SK-N-SH treated with all-trans-retinoic acid at 6 μM for 48 hours (cell line): ENCODE measurements at regions not wholly inside any gene's neighbourhood (a gene's known extent, or its start where the extent isn't known, plus 50 kb on each side); places are given as distances from the start of the nearest gene placed in this dataset.

Source experiments
- ATAC-seq: fragments of 200-7000 bp; cut with Tn5 transposase; 3 replicates; pipeline ENCODE4 v1.9.1; 2020; ENCODE audit warnings: mild to moderate bottlenecking, moderate library complexity
- ARNTL ChIP-seq: fragments of 450-650 bp; formaldehyde crosslinking; IDR thresholded peaks from 2 replicates; pipeline ENCODE4 v1.5.0; 2020; ENCODE audit warnings: low read depth, mild to moderate bottlenecking, moderate library complexity, borderline replicate concordance
- BACH2 ChIP-seq: fragments of 250-450 bp; sonication (Bioruptor Pico); IDR thresholded peaks from 2 replicates; pipeline ENCODE4 v1.9.0; 2021; ENCODE audit warnings: mild to moderate bottlenecking, borderline replicate concordance
- CREB5 ChIP-seq: fragments of 250-450 bp; sonication (Bioruptor Pico); IDR thresholded peaks from 2 replicates; pipeline ENCODE4 v1.5.1; 2020; ENCODE audit warnings: low read depth, mild to moderate bottlenecking, moderate library complexity
- CSDC2 ChIP-seq: fragments of 250-450 bp; sonication (Bioruptor Pico); IDR thresholded peaks from 2 replicates; pipeline ENCODE4 v1.5.0; 2020; ENCODE audit warnings: mild to moderate bottlenecking, moderate library complexity
- CSRNP3 ChIP-seq: fragments of 250-450 bp; sonication (Bioruptor Pico); IDR thresholded peaks from 2 replicates; pipeline ENCODE4 v1.5.1; 2021; ENCODE audit warnings: mild to moderate bottlenecking, moderate library complexity
- ESRRG ChIP-seq: fragments of 250-450 bp; sonication (Bioruptor Pico); IDR thresholded peaks from 2 replicates; pipeline ENCODE4 v1.6.1; 2021; ENCODE audit warnings: mild to moderate bottlenecking
- GLIS3 ChIP-seq: fragments of 250-450 bp; sonication (Bioruptor Pico); IDR thresholded peaks from 2 replicates; pipeline ENCODE4 v1.5.0; 2020; ENCODE audit warnings: mild to moderate bottlenecking, moderate library complexity
- ISL1 ChIP-seq: fragments of 250-450 bp; sonication (Bioruptor Pico); IDR thresholded peaks from 2 replicates; pipeline ENCODE4 v2.1.2; 2022; ENCODE audit warnings: mild to moderate bottlenecking, moderate library complexity
- OSR1 ChIP-seq: fragments of 250-450 bp; sonication (Bioruptor Pico); IDR thresholded peaks from 2 replicates; pipeline ENCODE4 v1.8.0; 2022; ENCODE audit warnings: moderate library complexity, mild to moderate bottlenecking, inconsistent platforms
- POU6F1 ChIP-seq: fragments of 250-450 bp; sonication (Bioruptor Pico); IDR thresholded peaks from 2 replicates; pipeline ENCODE4 v1.8.0; 2021; ENCODE audit warnings: low read depth, mild to moderate bottlenecking, moderate library complexity, borderline replicate concordance
- PPARA ChIP-seq: fragments of 250-450 bp; sonication (Bioruptor Pico); IDR thresholded peaks from 2 replicates; pipeline ENCODE4 v1.5.0; 2020; ENCODE audit warnings: mild to moderate bottlenecking, borderline replicate concordance
- RARB ChIP-seq: fragments of 250-450 bp; sonication (Bioruptor Pico); IDR thresholded peaks from 2 replicates; pipeline ENCODE4 v1.8.0; 2021; ENCODE audit warnings: mild to moderate bottlenecking, moderate library complexity
- SNAI2 ChIP-seq: fragments of 250-450 bp; sonication (Bioruptor Pico); IDR thresholded peaks from 2 replicates; pipeline ENCODE4 v1.5.0; 2020; ENCODE audit warnings: mild to moderate bottlenecking, moderate library complexity
- TCF4 ChIP-seq: fragments of 250-450 bp; sonication (Bioruptor Pico); IDR thresholded peaks from 2 replicates; pipeline ENCODE4 v1.8.0; 2021; ENCODE audit warnings: mild to moderate bottlenecking, moderate library complexity, borderline replicate concordance
- TOX ChIP-seq: fragments of 250-450 bp; sonication (Bioruptor Pico); IDR thresholded peaks from 2 replicates; pipeline ENCODE4 v1.8.0; 2021; ENCODE audit warnings: mild to moderate bottlenecking, moderate library complexity, borderline replicate concordance
- TSHZ2 ChIP-seq: fragments of 250-450 bp; sonication (Bioruptor Pico); IDR thresholded peaks from 2 replicates; pipeline ENCODE4 v1.5.0; 2020; ENCODE audit warnings: mild to moderate bottlenecking, moderate library complexity
- ZC3H10 ChIP-seq: fragments of 250-450 bp; sonication (Bioruptor Pico); IDR thresholded peaks from 2 replicates; pipeline ENCODE4 v1.5.1; 2021; ENCODE audit warnings: mild to moderate bottlenecking, moderate library complexity
- ZFP3 ChIP-seq: fragments of 250-450 bp; sonication (Bioruptor Pico); IDR thresholded peaks from 2 replicates; pipeline ENCODE4 v1.5.0; 2020; ENCODE audit warnings: mild to moderate bottlenecking, moderate library complexity
- ZFP30 ChIP-seq: fragments of 450-650 bp; formaldehyde crosslinking; IDR thresholded peaks from 2 replicates; pipeline ENCODE4 v1.5.0; 2022; ENCODE audit warnings: mild to moderate bottlenecking, moderate library complexity
- ZNF565 ChIP-seq: fragments of 450-650 bp; formaldehyde crosslinking; conservative IDR thresholded peaks from 2 replicates; pipeline ENCODE4 v1.5.0; 2020; ENCODE audit warnings: low read depth, mild to moderate bottlenecking, moderate library complexity
- ZNF70 ChIP-seq: fragments of 450-650 bp; formaldehyde crosslinking; IDR thresholded peaks from 2 replicates; pipeline ENCODE4 v1.5.0; 2020; ENCODE audit warnings: mild to moderate bottlenecking, moderate library complexity
- ZNF8 ChIP-seq: fragments of 450-650 bp; formaldehyde crosslinking; IDR thresholded peaks from 2 replicates; pipeline ENCODE4 v1.5.0; 2020; ENCODE audit warnings: mild to moderate bottlenecking, moderate library complexity

- peak; percentile 95 for ATAC-seq
- TF ChIP-seq ARNTL (CRISPR knock-in tag) (no peak), RARB (CRISPR knock-in tag) (no peak), ISL1 (CRISPR knock-in tag) (no peak), ESRRG (CRISPR knock-in tag) (no peak), CSRNP3 (no peak), OSR1 (CRISPR knock-in tag) (no peak), ZFP30 (CRISPR knock-in tag) (no peak), GLIS3 (CRISPR knock-in tag) (no peak), CREB5 (CRISPR knock-in tag) (no peak), ZNF565 (CRISPR knock-in tag) (no peak), ZNF70 (CRISPR knock-in tag) (no peak), CSDC2 (CRISPR knock-in tag) (no peak), ZNF8 (CRISPR knock-in tag) (no peak)
Observed at GRCh38 chr7:42493436-42494198, 256.6 kb upstream of the GLI3 start.

- no peak for ATAC-seq
- TF ChIP-seq CSRNP3 = no peak
- no peak for TF ChIP-seq ZC3H10 (CRISPR knock-in tag)
- TF ChIP-seq CSDC2 (CRISPR knock-in tag) = no peak
- TF ChIP-seq ZNF8 (CRISPR knock-in tag) = no peak
- TF ChIP-seq PPARA (CRISPR knock-in tag) = no peak
- no peak for TF ChIP-seq BACH2
- TF ChIP-seq ZFP30 (CRISPR knock-in tag) = no peak
- TF ChIP-seq ZFP3 (CRISPR knock-in tag) = no peak
- TF ChIP-seq ZNF70 (CRISPR knock-in tag) = no peak
- TF ChIP-seq ZNF565 (CRISPR knock-in tag) = no peak
- no peak for TF ChIP-seq OSR1 (CRISPR knock-in tag)
- TF ChIP-seq SNAI2 (CRISPR knock-in tag) = no peak
- TF ChIP-seq POU6F1 (CRISPR knock-in tag) = no peak
- TF ChIP-seq TOX (CRISPR knock-in tag) = no peak
- TF ChIP-seq RARB (CRISPR knock-in tag) = no peak
Observed at GRCh38 chr7:42492920-42493319, 255.9 kb upstream of the GLI3 start.

GRCh38 chr7:42491106-42491505 is 254.1 kb upstream of the GLI3 start:
- ATAC-seq = no peak
- no peak for TF ChIP-seq GLIS3 (CRISPR knock-in tag)
- no peak for TF ChIP-seq ESRRG (CRISPR knock-in tag)
- no peak for TF ChIP-seq POU6F1 (CRISPR knock-in tag)
- TF ChIP-seq PPARA (CRISPR knock-in tag) = no peak
- no peak for TF ChIP-seq ZNF70 (CRISPR knock-in tag)
- TF ChIP-seq TSHZ2 = no peak
- TF ChIP-seq TCF4 (CRISPR knock-in tag) = no peak
- TF ChIP-seq ZNF8 (CRISPR knock-in tag) = no peak
- no peak for TF ChIP-seq ZFP3 (CRISPR knock-in tag)
- TF ChIP-seq, all 23 proteins: peak for 0
